ENCODE measurements at regions not wholly inside any gene's neighbourhood (a gene's known extent, or its start where the extent isn't known, plus 50 kb on each side); places are given as distances from the start of the nearest gene placed in this dataset.

GRCh38 chr2:4412637-4413187 lies 709.3 kb downstream of the DCDC2C start:
- Histone ChIP-seq H3K4me3 (no peak overlapping the region), H3K27me3 (replicated peaks; ENCODE audit: insufficient read depth) (no peaks in the 10 kb centered on the region), H3K36me3 (ENCODE audit: low read depth) (no peaks in the 10 kb centered on the region), H3K9me3 (ENCODE audit: low read depth) (no peaks in the 10 kb centered on the region), H3K27ac (no peak overlapping the region), H3K9me2 (ENCODE audit: insufficient read depth) (no peaks in the 10 kb centered on the region), H3F3A (ENCODE audit: insufficient read depth) (no peaks in the 10 kb centered on the region), H3K4me1 (ENCODE audit: insufficient read depth) (no peaks in the 10 kb centered on the region), H3K4me2 (ENCODE audit: unreplicated experiment) (no peak overlapping the region), H2AFZ (no peak overlapping the region), H4K20me1 (ENCODE audit: insufficient read depth) (no peaks in the 10 kb centered on the region), H3K9ac (no peak overlapping the region), H3K79me2 (ENCODE audit: insufficient read depth) (no peaks in the 10 kb centered on the region)
- in situ Hi-C loops (cut with MboI) = no loop called here
- TF ChIP-seq EZH2 (IDR thresholded peaks at IDR 0.05; ENCODE audit: insufficient read depth, poor library complexity, severe bottlenecking) (no peak), EZH2phosphoT487 (IDR thresholded peaks at IDR 0.05; ENCODE audit: insufficient read depth, low read depth) (no peak)
- 6 to 10% methylated on average over 9 of the region's 9 CpGs for WGBS, 2 experiments (ENCODE audit: low coverage in 1 of 2, low lambda C conversion rate in 2 of 2, missing lambda C conversion rate in 2 of 2)
- no peak for DNase-seq

- no peak overlapping the region for H2AFZ ChIP-seq
- H3K9ac ChIP-seq = no peak overlapping the region
- no peak overlapping the region for H3K27ac ChIP-seq
- no peaks in the 10 kb centered on the region for H3K9me2 ChIP-seq (ENCODE audit: insufficient read depth)
- DNase-seq = no peak
- H3K9me3 ChIP-seq (ENCODE audit: low read depth) = no peaks in the 10 kb centered on the region
- H3K27me3 ChIP-seq (replicated peaks; ENCODE audit: insufficient read depth) = no peaks in the 10 kb centered on the region
- no peaks in the 10 kb centered on the region for H4K20me1 ChIP-seq (ENCODE audit: insufficient read depth)
- H3F3A ChIP-seq (ENCODE audit: insufficient read depth) = no peaks in the 10 kb centered on the region
- H3K79me2 ChIP-seq (ENCODE audit: insufficient read depth) = no peaks in the 10 kb centered on the region
- 0% methylated on average over 1 of the region's 1 CpG for WGBS, 2 experiments (ENCODE audit: low coverage in 1 of 2, low lambda C conversion rate in 2 of 2, missing lambda C conversion rate in 2 of 2)
- H3K36me3 ChIP-seq (ENCODE audit: low read depth) = no peaks in the 10 kb centered on the region
- H3K4me3 ChIP-seq = no peak overlapping the region
- no peak for TF ChIP-seq EZH2phosphoT487 (IDR thresholded peaks at IDR 0.05; ENCODE audit: insufficient read depth, low read depth)
- in situ Hi-C loops (cut with MboI) = no loop called here
- no peaks in the 10 kb centered on the region for H3K4me1 ChIP-seq (ENCODE audit: insufficient read depth)
- no peak overlapping the region for H3K4me2 ChIP-seq (ENCODE audit: unreplicated experiment)
These were observed 711.8 kb downstream of the DCDC2C start for GRCh38 chr2:4415171-4415570.

GRCh38 chr2:4415810-4416413 lies 712.5 kb downstream of the DCDC2C start:
- Histone ChIP-seq H3F3A (ENCODE audit: insufficient read depth) (no peaks in the 10 kb centered on the region), H4K20me1 (ENCODE audit: insufficient read depth) (no peaks in the 10 kb centered on the region), H3K79me2 (ENCODE audit: insufficient read depth) (no peaks in the 10 kb centered on the region), H3K9me2 (ENCODE audit: insufficient read depth) (no peaks in the 10 kb centered on the region), H3K9me3 (ENCODE audit: low read depth) (no peaks in the 10 kb centered on the region), H3K4me3 (no peak overlapping the region), H3K27ac (no peak overlapping the region), H3K4me2 (ENCODE audit: unreplicated experiment) (no peak overlapping the region), H3K27me3 (replicated peaks; ENCODE audit: insufficient read depth) (no peaks in the 10 kb centered on the region), H2AFZ (no peak overlapping the region), H3K36me3 (ENCODE audit: low read depth) (no peaks in the 10 kb centered on the region), H3K4me1 (ENCODE audit: insufficient read depth) (no peaks in the 10 kb centered on the region), H3K9ac (no peak overlapping the region)
- in situ Hi-C loops (cut with MboI) = no loop called here
- WGBS, 2 experiments (ENCODE audit: low coverage in 1 of 2, low lambda C conversion rate in 2 of 2, missing lambda C conversion rate in 2 of 2) = 57 to 64% methylated on average over 1 of the region's 1 CpG
- TF ChIP-seq EZH2phosphoT487 (IDR thresholded peaks at IDR 0.05; ENCODE audit: insufficient read depth, low read depth) = no peak
- TF ChIP-seq EZH2 (IDR thresholded peaks at IDR 0.05; ENCODE audit: insufficient read depth, poor library complexity, severe bottlenecking) = no peak
- DNase-seq = no peak

- H3F3A ChIP-seq (ENCODE audit: insufficient read depth) = no peaks in the 10 kb centered on the region
These were observed 713.1 kb downstream of the DCDC2C start for GRCh38 chr2:4416431-4416830.

More at GRCh38 chr2:4416431-4416830, 713.1 kb downstream of the DCDC2C start:
- Histone ChIP-seq H3K9me2 (ENCODE audit: insufficient read depth) (no peaks in the 10 kb centered on the region), H3K36me3 (ENCODE audit: low read depth) (no peaks in the 10 kb centered on the region), H3K27me3 (replicated peaks; ENCODE audit: insufficient read depth) (no peaks in the 10 kb centered on the region), H3K9ac (no peak overlapping the region), H3K27ac (no peak overlapping the region), H3K9me3 (ENCODE audit: low read depth) (no peaks in the 10 kb centered on the region), H4K20me1 (ENCODE audit: insufficient read depth) (no peaks in the 10 kb centered on the region), H3K4me2 (ENCODE audit: unreplicated experiment) (no peak overlapping the region), H3K79me2 (ENCODE audit: insufficient read depth) (no peaks in the 10 kb centered on the region), H2AFZ (no peak overlapping the region), H3K4me1 (ENCODE audit: insufficient read depth) (no peaks in the 10 kb centered on the region), H3K4me3 (no peak overlapping the region)
- 8 to 9% methylated on average over 4 of the region's 4 CpGs for WGBS, 2 experiments (ENCODE audit: low coverage in 1 of 2, low lambda C conversion rate in 2 of 2, missing lambda C conversion rate in 2 of 2)
- in situ Hi-C loops (cut with MboI) = no loop called here
- no peak for TF ChIP-seq EZH2 (IDR thresholded peaks at IDR 0.05; ENCODE audit: insufficient read depth, poor library complexity, severe bottlenecking)
- TF ChIP-seq EZH2phosphoT487 (IDR thresholded peaks at IDR 0.05; ENCODE audit: insufficient read depth, low read depth) = no peak
- no peak for DNase-seq

All from GM23248 (cell line).